CD4-positive, alpha-beta T cell treated with Interleukin-4 for 4 hours (primary cell): ENCODE measurements at regions not wholly inside any gene's neighbourhood (a gene's known extent, or its start where the extent isn't known, plus 50 kb on each side); places are given as distances from the start of the nearest gene placed in this dataset.

Experiments used
- DNase-seq: peaks from one replicate; pipeline ENCODE4 v3.0.0-alpha.2; 2020

GRCh38 chr12:4223273-4223845 is 50.2 kb upstream of the CCND2 start:
- no peak for DNase-seq

GRCh38 chr12:4221258-4221620 is 52.3 kb upstream of the CCND2 start:
- no peak for DNase-seq

GRCh38 chr12:4220536-4221257 is 52.9 kb upstream of the CCND2 start:
- no peak for DNase-seq

- peak; percentile 14 for DNase-seq
These were observed 56.5 kb upstream of the CCND2 start for GRCh38 chr12:4217091-4217490.

- no peak for DNase-seq
These were observed 57.2 kb upstream of the CCND2 start for GRCh38 chr12:4216187-4216927.

- DNase-seq = peak; percentile 37
These were observed 58.1 kb upstream of the CCND2 start for GRCh38 chr12:4215229-4216186.

- DNase-seq = no peak
These were observed 58.7 kb upstream of the CCND2 start for GRCh38 chr12:4214877-4215228.

GRCh38 chr12:4213471-4213870 is 60.1 kb upstream of the CCND2 start:
- DNase-seq = no peak

- no peak for DNase-seq
These were observed 60.7 kb upstream of the CCND2 start for GRCh38 chr12:4212845-4213244.

- DNase-seq = no peak
These were observed 62.2 kb upstream of the CCND2 start for GRCh38 chr12:4211372-4211771.

- no peak for DNase-seq
These were observed 63.4 kb upstream of the CCND2 start for GRCh38 chr12:4210183-4210582.

GRCh38 chr12:4206470-4206869 is 67.1 kb upstream of the CCND2 start:
- DNase-seq = no peak

GRCh38 chr12:4203772-4204376 is 69.7 kb upstream of the CCND2 start:
- DNase-seq = no peak

- DNase-seq = no peak
These were observed 70.6 kb upstream of the CCND2 start for GRCh38 chr12:4202918-4203317.

- no peak for DNase-seq
These were observed 71.1 kb upstream of the CCND2 start for GRCh38 chr12:4202487-4202886.

GRCh38 chr12:4201333-4202100 is 72.0 kb upstream of the CCND2 start:
- no peak for DNase-seq

- DNase-seq = no peak
These were observed 75.4 kb upstream of the CCND2 start for GRCh38 chr12:4197922-4198763.

- no peak for DNase-seq
These were observed 76.6 kb upstream of the CCND2 start for GRCh38 chr12:4196805-4197420.

GRCh38 chr12:4194668-4195067 is 78.9 kb upstream of the CCND2 start:
- no peak for DNase-seq

GRCh38 chr12:4193821-4194220 is 79.7 kb upstream of the CCND2 start:
- no peak for DNase-seq

GRCh38 chr12:4191642-4192041 is 81.9 kb upstream of the CCND2 start:
- no peak for DNase-seq
